ENCODE measurements at regions not wholly inside any gene's neighbourhood (a gene's known extent, or its start where the extent isn't known, plus 50 kb on each side); places are given as distances from the start of the nearest gene placed in this dataset.
"Not testable (repeated sequence)": the region's sequence is repeated elsewhere in the genome, so short reads cannot be mapped to it uniquely, and the experiment has no call there.

DNA sequence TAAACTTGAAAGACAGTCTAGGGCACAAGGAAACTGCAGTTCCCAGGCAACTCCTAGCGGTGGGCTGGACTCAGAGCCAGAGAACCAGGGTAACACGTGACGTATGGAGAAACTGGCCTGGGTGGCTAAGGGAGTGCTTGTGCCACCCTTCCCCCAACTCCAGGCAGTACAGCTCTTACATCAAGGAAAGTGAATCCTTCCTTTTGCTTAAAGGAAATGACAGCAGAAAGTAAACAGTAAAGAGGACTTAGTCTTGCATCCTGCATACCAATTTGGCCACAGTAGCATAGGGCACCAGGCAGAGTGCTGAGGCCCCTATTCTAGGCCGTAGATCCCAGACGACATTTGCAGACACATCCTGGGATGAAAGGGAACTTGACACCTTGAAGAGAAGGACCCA lies 322.8 kb downstream of the CD109 start:
- Histone ChIP-seq H3K36me3 (ENCODE audit: control insufficient read depth in 1 of 2, insufficient read depth in 2 of 2, low read length in 1 of 2) (no peaks in the 10 kb centered on the region), H3K4me3 (ENCODE audit: low read length in 2 of 2) (no peak overlapping the region), H3K27ac (ENCODE audit: low read depth in 1 of 2, low read length in 2 of 2) (no peak overlapping the region), H3K9me3 (ENCODE audit: control insufficient read depth, low read length) (no peaks in the 10 kb centered on the region), H3K4me1 (ENCODE audit: control insufficient read depth in 1 of 2, insufficient read depth in 2 of 2, low read length in 2 of 2) (no peaks in the 10 kb centered on the region), H3K27me3 (ENCODE audit: control insufficient read depth in 1 of 2, insufficient read depth in 2 of 2, low read length in 1 of 2) (no peaks in the 10 kb centered on the region)
- WGBS, 2 donors: 65 to 76% methylated on average over 5 of the region's 5 CpGs
- no peak for DNase-seq
- intact Hi-C loops (cut with DNase I): no loop called here
- no peak for ATAC-seq (ENCODE audit: low FRiP score)

DNA sequence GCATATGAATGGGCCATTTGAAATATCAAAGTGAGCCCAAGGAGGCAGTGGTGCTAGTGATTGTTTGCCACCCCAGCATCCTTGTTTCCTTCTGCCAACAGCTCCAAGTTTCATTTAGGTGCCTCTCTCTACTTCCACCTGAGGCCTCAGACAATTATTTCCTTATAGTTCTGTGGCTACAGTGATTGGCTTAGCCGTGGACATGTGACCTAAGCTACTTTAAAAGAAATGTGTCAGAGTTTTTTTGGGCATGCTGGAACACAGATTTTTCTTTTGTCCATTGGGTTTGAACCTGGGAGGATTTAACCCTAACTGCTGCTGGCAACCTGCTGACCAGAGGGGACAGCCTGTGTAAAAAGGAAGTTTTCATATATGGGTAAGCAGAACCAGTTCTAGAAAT lies 319.4 kb downstream of the CD109 start:
- H3K4me1 ChIP-seq (ENCODE audit: control insufficient read depth in 1 of 2, insufficient read depth in 2 of 2, low read length in 2 of 2): no peaks in the 10 kb centered on the region
- ATAC-seq (ENCODE audit: low FRiP score) (no peak), DNase-seq (no peak)
- H3K27me3 ChIP-seq (ENCODE audit: control insufficient read depth in 1 of 2, insufficient read depth in 2 of 2, low read length in 1 of 2): no peaks in the 10 kb centered on the region
- no peaks in the 10 kb centered on the region for H3K9me3 ChIP-seq (ENCODE audit: control insufficient read depth, low read length)
- no peak overlapping the region for H3K27ac ChIP-seq (ENCODE audit: low read depth in 1 of 2, low read length in 2 of 2)
- 73 to 90% methylated on average over 1 of the region's 1 CpG for WGBS, 2 donors
- H3K36me3 ChIP-seq (ENCODE audit: control insufficient read depth in 1 of 2, insufficient read depth in 2 of 2, low read length in 1 of 2): no peaks in the 10 kb centered on the region
- H3K4me3 ChIP-seq (ENCODE audit: low read length in 2 of 2): no peak overlapping the region
- intact Hi-C loops (cut with DNase I): no loop called here

DNA sequence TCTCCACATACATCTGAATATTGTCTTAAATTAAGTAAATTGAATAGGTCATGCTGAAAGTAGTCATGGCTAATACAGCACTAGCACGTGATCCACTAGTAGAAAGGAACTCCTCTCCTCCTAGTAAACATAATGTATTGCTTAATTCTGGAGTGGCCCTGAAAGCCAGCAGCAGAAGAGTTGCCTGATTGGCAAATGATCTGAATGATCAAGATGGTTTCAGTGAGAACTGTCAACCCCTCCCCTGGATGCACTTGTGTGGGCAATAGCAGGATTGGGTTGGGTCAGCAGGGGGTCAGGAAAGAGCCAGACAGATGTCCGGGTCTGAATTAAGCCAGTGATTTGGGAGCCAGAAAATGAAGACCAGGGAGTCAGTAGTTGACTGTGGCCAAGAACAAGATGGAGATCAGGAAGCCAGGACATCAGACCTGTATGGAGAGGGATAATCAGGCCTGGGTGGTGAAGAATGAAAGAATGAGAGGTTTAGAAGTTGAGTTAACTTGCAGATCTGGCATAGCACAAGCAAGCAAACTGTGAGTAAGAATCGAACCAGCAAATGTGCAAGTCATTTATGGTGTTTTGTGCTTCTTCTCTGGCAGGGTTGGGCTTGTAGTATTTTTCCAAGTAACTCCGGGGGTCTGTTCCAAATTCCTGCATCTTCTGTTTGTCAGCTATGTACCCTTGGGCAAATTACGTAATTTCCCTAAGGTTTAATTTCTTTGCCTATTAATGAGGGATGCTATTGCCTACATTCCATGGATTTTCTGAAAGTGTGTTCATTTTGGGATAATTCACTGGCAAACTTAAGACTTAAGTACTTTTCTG lies 304.9 kb downstream of the CD109 start:
- DNase-seq (no peak), ATAC-seq (ENCODE audit: low FRiP score) (no peak)
- Histone ChIP-seq H3K27ac (ENCODE audit: low read depth in 1 of 2, low read length in 2 of 2) (no peak overlapping the region), H3K27me3 (ENCODE audit: control insufficient read depth in 1 of 2, insufficient read depth in 2 of 2, low read length in 1 of 2) (no peaks in the 10 kb centered on the region), H3K9me3 (ENCODE audit: control insufficient read depth, low read length) (no peaks in the 10 kb centered on the region), H3K4me3 (ENCODE audit: low read length in 2 of 2) (no peak overlapping the region), H3K4me1 (ENCODE audit: control insufficient read depth in 1 of 2, insufficient read depth in 2 of 2, low read length in 2 of 2) (no peaks in the 10 kb centered on the region), H3K36me3 (ENCODE audit: control insufficient read depth in 1 of 2, insufficient read depth in 2 of 2, low read length in 1 of 2) (no peaks in the 10 kb centered on the region)
- intact Hi-C loops (cut with DNase I): no loop called here
- WGBS, 2 donors: 75 to 80% methylated on average over 5 of the region's 5 CpGs

DNA sequence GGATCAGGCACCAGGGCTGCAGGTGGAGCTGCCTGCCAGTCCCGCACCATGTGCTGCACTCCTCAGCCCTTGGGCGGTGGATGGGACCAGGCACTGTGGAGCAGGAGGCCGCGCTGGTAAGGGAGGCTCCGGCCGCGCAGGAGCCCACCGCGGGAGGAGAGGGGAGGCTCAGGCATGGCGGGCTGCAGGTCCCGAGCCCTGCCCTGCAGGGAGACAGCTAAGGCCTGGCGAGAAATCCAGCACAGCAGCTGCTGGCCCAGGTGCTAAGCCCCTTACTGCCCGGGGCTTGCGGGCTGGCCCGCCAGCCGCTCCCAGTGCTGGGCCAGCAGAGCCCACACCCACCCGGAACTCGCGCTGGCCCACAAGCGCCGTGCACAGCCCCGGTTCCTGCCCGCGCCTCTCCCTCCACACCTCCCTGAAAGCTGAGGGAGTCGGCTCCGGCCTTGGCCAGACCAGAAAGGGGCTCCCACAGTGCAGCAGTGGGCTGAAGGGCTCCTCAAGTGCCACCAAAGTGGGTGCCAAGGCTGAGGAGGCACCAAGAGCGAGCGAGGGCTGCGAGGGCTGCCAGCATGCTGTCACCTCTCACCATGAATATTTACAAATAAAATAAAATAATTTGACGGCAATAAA lies 294.7 kb downstream of the CD109 start:
- H3K27me3 ChIP-seq (ENCODE audit: control insufficient read depth in 1 of 2, insufficient read depth in 2 of 2, low read length in 1 of 2); H3K4me3 ChIP-seq (ENCODE audit: low read length in 2 of 2); H3K36me3 ChIP-seq (ENCODE audit: control insufficient read depth in 1 of 2, insufficient read depth in 2 of 2, low read length in 1 of 2); intact Hi-C loops (cut with DNase I); H3K4me1 ChIP-seq (ENCODE audit: control insufficient read depth in 1 of 2, insufficient read depth in 2 of 2, low read length in 2 of 2); ATAC-seq (ENCODE audit: low FRiP score); H3K27ac ChIP-seq (ENCODE audit: low read depth in 1 of 2, low read length in 2 of 2); H3K9me3 ChIP-seq (ENCODE audit: control insufficient read depth, low read length); DNase-seq: not testable (repeated sequence)
- 97% methylated on average over 30 of the region's 30 CpGs for WGBS, 2 donors

DNA sequence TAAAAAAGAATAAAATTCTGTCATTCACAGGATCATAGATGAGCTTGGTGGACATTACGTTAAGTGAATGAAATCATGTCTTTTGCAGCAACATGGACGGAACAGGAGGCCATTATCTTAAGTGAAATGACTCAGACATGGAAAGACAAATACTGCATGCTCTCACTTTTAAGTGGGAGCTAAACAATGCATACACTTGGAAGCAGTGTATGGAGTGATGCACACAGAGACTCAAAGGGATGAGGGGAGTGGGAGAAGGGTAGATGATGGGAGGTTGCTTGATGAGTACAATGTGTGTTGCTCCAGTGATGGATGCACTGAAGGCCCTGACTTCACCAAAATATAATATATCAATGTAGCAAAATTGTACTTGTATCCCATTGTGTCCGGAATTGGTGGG lies 293.4 kb downstream of the CD109 start:
- H3K27me3 ChIP-seq (ENCODE audit: control insufficient read depth in 1 of 2, insufficient read depth in 2 of 2, low read length in 1 of 2): no peaks in the 10 kb centered on the region
- DNase-seq: no peak
- ATAC-seq (ENCODE audit: low FRiP score): no peak
- intact Hi-C loops (cut with DNase I): no loop called here
- H3K4me3 ChIP-seq (ENCODE audit: low read length in 2 of 2): no peak overlapping the region
- 86 to 90% methylated on average over 3 of the region's 3 CpGs for WGBS, 2 donors
- H3K9me3 ChIP-seq (ENCODE audit: control insufficient read depth, low read length): no peaks in the 10 kb centered on the region
- no peaks in the 10 kb centered on the region for H3K36me3 ChIP-seq (ENCODE audit: control insufficient read depth in 1 of 2, insufficient read depth in 2 of 2, low read length in 1 of 2)
- H3K27ac ChIP-seq (ENCODE audit: low read depth in 1 of 2, low read length in 2 of 2): no peak overlapping the region
- H3K4me1 ChIP-seq (ENCODE audit: control insufficient read depth in 1 of 2, insufficient read depth in 2 of 2, low read length in 2 of 2): no peaks in the 10 kb centered on the region

DNA sequence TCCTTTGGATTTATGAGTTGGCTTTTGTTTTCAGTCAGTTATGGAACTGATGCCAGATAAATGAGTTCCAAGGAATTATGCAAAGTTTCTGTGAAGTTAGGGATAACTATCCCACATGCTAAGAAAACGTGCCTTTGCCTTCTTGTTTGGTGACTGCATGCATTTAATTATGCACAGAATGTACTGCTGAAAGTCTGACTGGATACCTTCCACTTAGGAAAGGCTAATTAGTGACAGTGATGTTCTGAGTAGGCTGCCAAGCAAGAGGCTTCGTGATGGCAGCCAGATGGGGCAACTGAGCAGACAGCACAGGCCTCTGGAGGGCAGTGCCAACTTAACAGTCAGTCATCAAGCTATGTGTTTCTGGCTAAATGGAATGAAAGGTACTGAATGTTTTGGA lies 289.9 kb downstream of the CD109 start:
- Histone ChIP-seq H3K27ac (ENCODE audit: low read depth in 1 of 2, low read length in 2 of 2) (no peak overlapping the region), H3K4me3 (ENCODE audit: low read length in 2 of 2) (no peak overlapping the region), H3K36me3 (ENCODE audit: control insufficient read depth in 1 of 2, insufficient read depth in 2 of 2, low read length in 1 of 2) (no peaks in the 10 kb centered on the region), H3K4me1 (ENCODE audit: control insufficient read depth in 1 of 2, insufficient read depth in 2 of 2, low read length in 2 of 2) (no peaks in the 10 kb centered on the region), H3K27me3 (ENCODE audit: control insufficient read depth in 1 of 2, insufficient read depth in 2 of 2, low read length in 1 of 2) (no peaks in the 10 kb centered on the region), H3K9me3 (ENCODE audit: control insufficient read depth, low read length) (no peaks in the 10 kb centered on the region)
- no peak for DNase-seq
- intact Hi-C loops (cut with DNase I): no loop called here
- 34 to 36% methylated on average over 2 of the region's 2 CpGs for WGBS, 2 donors
- no peak for ATAC-seq (ENCODE audit: low FRiP score)

DNA sequence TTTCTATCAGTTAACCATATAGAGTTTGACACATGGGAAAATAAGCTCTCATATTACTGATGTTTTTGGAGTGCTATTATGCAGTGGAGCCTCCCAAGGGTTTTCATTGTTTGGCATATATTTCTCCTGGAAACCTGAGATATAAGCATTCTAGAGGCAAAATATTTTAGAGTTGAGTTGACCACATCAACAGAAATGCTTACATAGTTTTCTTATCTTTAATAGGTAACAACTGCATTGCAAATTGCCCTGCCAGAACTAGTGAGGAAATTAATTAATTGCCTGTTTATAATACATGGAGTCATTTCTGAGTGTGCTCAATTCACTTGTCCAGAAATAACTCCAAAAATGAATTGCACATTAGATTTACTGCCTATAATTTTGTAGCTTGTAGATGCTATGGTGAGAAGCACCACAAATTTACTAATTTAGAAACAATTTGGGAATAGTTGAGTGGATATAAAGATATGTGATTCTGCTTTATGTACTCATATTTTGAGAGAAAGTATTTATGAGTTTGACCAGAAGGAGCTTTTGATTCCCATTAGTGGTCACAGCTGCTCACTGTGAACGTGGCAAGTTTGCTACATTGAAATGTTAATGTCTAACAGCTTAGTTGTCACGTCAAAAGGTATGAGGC lies 288.7 kb downstream of the CD109 start:
- ATAC-seq (ENCODE audit: low FRiP score) (no peak), DNase-seq (no peak)
- Histone ChIP-seq H3K36me3 (ENCODE audit: control insufficient read depth in 1 of 2, insufficient read depth in 2 of 2, low read length in 1 of 2) (no peaks in the 10 kb centered on the region), H3K27ac (ENCODE audit: low read depth in 1 of 2, low read length in 2 of 2) (no peak overlapping the region), H3K4me1 (ENCODE audit: control insufficient read depth in 1 of 2, insufficient read depth in 2 of 2, low read length in 2 of 2) (no peaks in the 10 kb centered on the region), H3K4me3 (ENCODE audit: low read length in 2 of 2) (no peak overlapping the region), H3K27me3 (ENCODE audit: control insufficient read depth in 1 of 2, insufficient read depth in 2 of 2, low read length in 1 of 2) (no peaks in the 10 kb centered on the region), H3K9me3 (ENCODE audit: control insufficient read depth, low read length) (no peaks in the 10 kb centered on the region)
- intact Hi-C loops (cut with DNase I): no loop called here
- WGBS, 2 donors: 65 to 79% methylated on average over 2 of the region's 2 CpGs

DNA sequence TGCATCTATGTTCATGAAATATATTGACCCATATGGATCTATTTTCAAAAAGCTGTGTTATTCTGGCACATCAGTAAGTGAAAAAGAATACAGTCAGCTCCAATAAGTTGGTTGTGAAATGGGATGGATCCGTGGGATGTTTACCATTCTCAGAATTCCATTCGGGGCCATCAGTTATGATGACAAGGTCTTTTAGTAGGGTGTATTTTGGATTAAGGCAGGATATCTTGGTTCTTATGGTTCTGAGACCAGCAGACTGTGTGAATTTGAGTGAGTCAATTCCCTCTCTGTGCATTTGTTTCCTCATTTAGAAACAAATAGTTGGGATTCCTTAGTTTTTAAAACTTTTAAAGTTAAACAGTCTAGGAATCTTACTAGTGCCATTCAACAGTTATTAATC lies 287.4 kb downstream of the CD109 start:
- no peak for ATAC-seq (ENCODE audit: low FRiP score)
- intact Hi-C loops (cut with DNase I): no loop called here
- 30 to 46% methylated on average over 2 of the region's 2 CpGs for WGBS, 2 donors

DNA sequence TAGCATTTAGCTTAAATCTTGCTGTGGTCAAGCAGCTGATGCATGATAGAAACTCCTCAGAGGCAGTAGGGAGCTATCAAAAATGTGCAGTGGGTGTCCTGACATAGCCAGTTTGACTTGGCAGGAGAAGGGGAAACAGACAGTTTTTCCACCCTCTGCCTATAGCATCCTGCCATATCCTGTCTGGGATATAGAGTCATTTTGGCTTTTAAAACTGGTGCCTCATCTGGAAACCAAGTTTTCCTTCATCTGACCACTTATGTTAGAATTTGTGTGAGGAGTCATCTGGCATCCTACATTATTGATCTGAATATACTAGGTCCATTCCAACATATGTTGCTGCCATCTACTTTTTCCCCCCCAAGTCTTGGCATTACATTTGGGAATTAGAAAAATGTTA lies 284.1 kb downstream of the CD109 start:
- H3K9me3 ChIP-seq (ENCODE audit: control insufficient read depth, low read length): no peaks in the 10 kb centered on the region
- no peak for ATAC-seq (ENCODE audit: low FRiP score)
- no peak for DNase-seq
- H3K36me3 ChIP-seq (ENCODE audit: control insufficient read depth in 1 of 2, insufficient read depth in 2 of 2, low read length in 1 of 2): no peaks in the 10 kb centered on the region
- H3K27ac ChIP-seq (ENCODE audit: low read depth in 1 of 2, low read length in 2 of 2): no peak overlapping the region
- no peaks in the 10 kb centered on the region for H3K4me1 ChIP-seq (ENCODE audit: control insufficient read depth in 1 of 2, insufficient read depth in 2 of 2, low read length in 2 of 2)
- intact Hi-C loops (cut with DNase I): no loop called here
- no peak overlapping the region for H3K4me3 ChIP-seq (ENCODE audit: low read length in 2 of 2)
- no peaks in the 10 kb centered on the region for H3K27me3 ChIP-seq (ENCODE audit: control insufficient read depth in 1 of 2, insufficient read depth in 2 of 2, low read length in 1 of 2)

More for the DNA sequence above, 287.4 kb downstream of the CD109 start:
- no peaks in the 10 kb centered on the region for H3K27me3 ChIP-seq (ENCODE audit: control insufficient read depth in 1 of 2, insufficient read depth in 2 of 2, low read length in 1 of 2)
- no peak overlapping the region for H3K27ac ChIP-seq (ENCODE audit: low read depth in 1 of 2, low read length in 2 of 2)
- H3K36me3 ChIP-seq (ENCODE audit: control insufficient read depth in 1 of 2, insufficient read depth in 2 of 2, low read length in 1 of 2): no peaks in the 10 kb centered on the region
- H3K4me1 ChIP-seq (ENCODE audit: control insufficient read depth in 1 of 2, insufficient read depth in 2 of 2, low read length in 2 of 2): no peaks in the 10 kb centered on the region
- no peaks in the 10 kb centered on the region for H3K9me3 ChIP-seq (ENCODE audit: control insufficient read depth, low read length)
- no peak for DNase-seq
- no peak overlapping the region for H3K4me3 ChIP-seq (ENCODE audit: low read length in 2 of 2)

All from aorta (tissue), 5 donors.